Right lobe of liver (tissue), 4 donors: ENCODE measurements at regions not wholly inside any gene's neighbourhood (a gene's known extent, or its start where the extent isn't known, plus 50 kb on each side); places are given as distances from the start of the nearest gene placed in this dataset.

Experiments
- CTCF ChIP-seq, 4 donors: fragments of 200-600 bp in 3 of 4; fragments of 450-650 bp in 1 of 4; IDR thresholded peaks; one replicate each; pipeline versions ENCODE4 v1.5.1 to v1.8.0; 2016 to 2022; ENCODE audit warnings: antibody characterized with exemption in 4 of 4, mild to moderate bottlenecking in 2 of 4
- POLR2A ChIP-seq: fragments of 450-650 bp; IDR thresholded peaks from one replicate; pipeline ENCODE4 v1.6.1; 2017; ENCODE audit warnings: antibody characterized with exemption, mild to moderate bottlenecking
- donor health status: DM: no; HTN: no; CAD: no.
- donor health status: DM: no; HTN: no; CAD: no.
- donor health status: DM: no; HTN: yes; CAD: no.

GRCh38 chr11:112911124-112911523 lies 50.1 kb upstream of the NCAM1 start:
- TF ChIP-seq CTCF (IDR thresholded peaks at IDR 0.05) (no peak), POLR2A (no peak)
